HS-5 (cell line): ENCODE measurements at regions not wholly inside any gene's neighbourhood (a gene's known extent, or its start where the extent isn't known, plus 50 kb on each side); places are given as distances from the start of the nearest gene placed in this dataset.

Source experiments
- DNase-seq: peaks from one replicate; pipeline ENCODE4 v3.0.0-alpha.2; 2012; ENCODE audit warnings: low read depth

DNA sequence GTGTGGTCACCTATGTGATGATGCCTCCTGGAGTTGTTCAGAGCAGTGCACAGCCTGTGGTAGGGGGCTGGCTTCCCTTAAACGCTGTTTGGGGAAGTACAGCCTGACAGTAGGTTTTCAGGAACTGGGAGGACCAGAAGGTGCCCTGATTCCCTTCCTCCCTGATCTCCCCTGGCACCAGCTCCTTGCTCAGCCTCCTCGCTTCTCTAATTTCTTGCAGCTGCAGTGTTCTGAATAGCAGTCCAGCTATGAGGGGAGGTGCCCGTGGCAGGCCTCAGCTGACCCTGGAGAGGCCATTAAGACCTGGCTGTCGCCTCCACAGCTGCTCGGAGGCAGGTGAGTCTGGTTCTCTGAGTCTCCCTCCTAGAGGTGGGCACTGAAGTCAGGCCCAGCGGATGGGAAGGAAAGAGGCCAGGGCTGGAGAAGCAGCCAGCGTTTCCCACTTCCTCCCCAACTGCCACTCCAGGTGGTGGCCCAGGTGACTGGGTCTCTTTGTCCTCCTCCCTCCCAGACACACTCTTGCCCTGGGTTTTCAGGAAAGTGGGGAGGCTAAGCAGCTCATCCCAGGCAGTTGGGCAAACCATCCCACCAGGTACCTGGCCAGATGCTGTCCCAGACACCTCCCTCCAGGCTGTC is 52.0 kb upstream of the RPL11 start:
- no peak for DNase-seq

GRCh38 chr1:23638786-23639241 is 52.8 kb upstream of the RPL11 start:
- DNase-seq: no peak

GRCh38 chr1:23638188-23638619 is 53.4 kb upstream of the RPL11 start:
- DNase-seq: no peak

DNA sequence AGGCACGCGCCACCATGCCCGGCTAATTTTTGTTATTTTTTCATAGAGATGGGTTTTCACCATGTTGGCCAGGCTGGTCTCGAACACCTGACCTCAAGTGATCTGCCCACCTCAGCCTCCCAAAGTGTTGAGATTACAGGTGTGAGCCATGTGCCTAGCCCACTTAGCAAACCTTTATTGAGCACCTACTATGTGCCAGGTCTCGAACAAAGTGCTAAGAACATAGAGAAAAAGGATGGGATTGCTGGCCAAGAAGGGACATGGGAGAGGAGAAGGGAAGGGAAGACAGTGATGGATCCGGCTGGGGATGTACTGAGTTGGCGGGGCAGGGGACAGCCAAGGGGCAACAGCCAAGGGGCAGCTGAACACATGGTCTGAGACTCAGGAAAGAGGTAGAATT is 55.6 kb upstream of the RPL11 start:
- no peak for DNase-seq

- DNase-seq: peak; percentile 49
Measured at GRCh38 chr1:23634840-23635651, 56.6 kb upstream of the RPL11 start.

GRCh38 chr1:23634518-23634839 is 57.1 kb upstream of the RPL11 start:
- no peak for DNase-seq

DNA sequence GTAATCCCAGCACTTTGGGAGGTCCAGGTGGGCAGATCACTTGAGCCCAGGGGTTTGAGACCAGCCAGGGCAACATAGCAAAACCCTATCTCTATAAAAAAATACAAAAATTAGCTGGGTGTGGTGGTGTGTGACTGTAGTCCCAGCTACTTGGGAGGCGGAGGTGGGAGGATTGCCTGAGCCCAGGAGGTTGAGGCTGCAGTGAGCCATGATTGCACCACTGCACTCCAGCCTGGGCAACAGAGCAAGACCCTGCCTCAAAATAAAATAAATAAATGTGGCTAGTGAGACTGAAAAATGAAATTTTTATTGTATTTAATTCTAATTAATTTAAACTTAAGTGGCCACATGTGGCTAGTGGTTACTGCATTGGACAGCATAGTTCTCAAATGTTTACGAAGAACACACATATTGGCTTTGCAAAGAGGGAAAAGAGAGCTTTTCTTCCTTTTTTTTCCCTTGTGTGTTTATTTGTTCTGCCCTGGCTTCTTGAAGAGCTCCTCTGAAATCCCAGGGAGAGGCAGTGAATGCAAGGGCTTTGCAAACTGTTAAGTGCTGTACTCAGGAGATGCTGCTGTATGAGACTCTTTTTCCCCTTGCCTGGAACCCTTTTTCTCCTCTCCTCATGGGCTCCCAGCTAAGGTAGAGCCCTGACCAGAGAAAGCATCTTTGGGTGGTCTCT is 59.0 kb upstream of the RPL11 start:
- no peak for DNase-seq

DNA sequence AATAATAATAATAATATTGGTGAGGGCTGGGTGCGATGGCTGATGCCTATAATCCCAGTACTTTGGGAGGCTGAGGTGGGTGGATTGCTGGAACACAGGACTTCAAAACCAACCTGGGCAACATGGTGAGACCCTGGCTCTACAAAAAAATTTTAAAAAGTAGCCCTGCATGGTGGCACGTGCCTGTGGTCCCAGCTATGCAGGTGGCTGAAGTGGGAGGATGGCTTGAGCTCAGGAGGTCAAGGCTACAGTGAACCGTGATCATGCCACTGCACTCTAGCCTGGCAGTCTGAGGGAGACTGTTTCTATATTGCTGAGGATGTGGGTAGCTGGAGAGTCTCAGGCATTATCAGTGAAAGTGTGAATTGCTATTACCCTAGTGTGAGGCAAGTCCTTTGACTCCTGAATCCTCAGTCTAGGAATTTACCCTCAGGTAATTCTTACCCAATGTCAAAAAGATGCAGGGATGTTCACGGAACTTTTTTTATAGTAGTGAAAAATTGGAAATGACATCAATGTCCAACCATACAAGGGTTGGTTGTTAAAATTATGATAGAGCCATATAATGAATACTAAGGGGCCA is 61.8 kb upstream of the RPL11 start:
- DNase-seq: no peak

DNA sequence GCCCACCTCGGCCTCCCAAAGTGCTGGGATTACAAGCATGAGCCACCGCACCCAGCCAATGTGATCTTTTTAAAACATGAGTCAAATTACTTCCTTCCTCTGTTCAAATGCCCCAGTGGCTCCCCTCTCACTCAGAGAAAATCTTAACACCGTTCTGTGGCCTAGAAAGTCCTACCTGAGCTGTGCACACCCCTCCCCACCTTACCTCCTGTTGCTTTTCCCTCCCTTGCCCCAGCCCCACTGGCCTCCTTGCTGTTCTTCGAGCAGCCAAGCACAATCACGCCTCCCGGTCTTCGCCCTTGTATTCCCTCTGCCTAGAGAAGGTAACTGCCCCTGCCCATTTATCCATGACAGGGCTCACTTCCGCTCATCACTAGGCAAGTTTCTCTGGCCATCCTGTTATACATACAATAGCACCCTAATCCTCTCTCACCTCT is 62.6 kb upstream of the RPL11 start:
- no peak for DNase-seq

DNA sequence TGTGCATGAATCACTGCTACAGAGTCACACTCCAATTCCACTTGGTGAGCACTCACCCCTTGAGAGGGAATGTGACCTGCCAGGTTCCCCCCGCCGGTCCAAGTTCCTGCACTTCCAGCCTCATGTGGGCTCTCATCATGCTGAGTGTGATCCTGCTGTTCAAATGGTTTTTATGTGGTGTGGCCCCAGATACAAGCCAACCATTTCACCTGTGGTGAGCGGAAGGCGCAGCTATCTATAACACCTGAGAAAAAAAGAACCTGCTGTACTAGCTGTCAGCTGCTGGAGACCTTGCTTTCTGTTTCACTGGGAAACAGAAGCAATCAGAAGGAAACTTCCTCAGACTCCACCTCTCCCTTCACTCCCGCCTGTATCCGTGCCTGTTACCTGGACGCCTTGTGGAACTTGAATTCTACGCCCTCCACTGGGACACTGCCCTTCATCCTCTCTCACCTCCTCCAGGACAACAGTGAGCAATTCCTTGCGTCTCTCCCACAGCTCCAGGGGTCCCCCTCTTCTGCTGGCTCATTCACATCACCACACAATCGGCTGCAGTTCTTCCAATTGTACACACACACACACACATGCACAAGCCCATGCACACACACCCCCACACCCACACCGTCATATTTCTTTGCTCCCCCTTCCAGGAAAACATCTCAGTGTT is 64.4 kb upstream of the RPL11 start:
- DNase-seq: no peak

DNA sequence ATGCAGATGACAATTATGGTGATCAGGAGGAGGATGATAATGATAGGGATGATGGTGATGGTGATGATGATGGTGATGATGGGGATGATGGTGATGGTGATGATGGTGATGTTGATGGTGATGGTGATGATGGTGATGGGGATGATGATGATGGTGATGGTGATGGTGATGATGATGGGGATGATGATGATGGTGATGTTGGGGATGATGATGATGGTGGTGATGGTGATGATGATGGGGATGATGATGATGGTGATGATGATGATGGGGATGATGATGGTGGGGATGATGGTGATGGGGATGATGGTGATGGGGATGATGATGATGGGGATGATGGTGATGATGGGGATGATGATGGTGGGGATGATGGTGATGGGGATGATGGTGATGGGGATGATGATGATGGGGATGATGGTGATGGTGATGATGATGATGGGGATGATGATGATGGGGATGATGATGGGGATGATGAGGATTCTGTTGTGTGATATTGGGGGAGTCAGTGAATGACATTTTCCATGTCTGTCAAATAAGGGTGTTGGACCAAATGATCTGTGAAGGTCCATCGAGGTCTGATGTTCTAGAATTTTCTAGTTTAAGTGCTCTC is 65.6 kb upstream of the RPL11 start:
- no peak for DNase-seq

- no peak for DNase-seq
Measured at GRCh38 chr1:23625459-23625858, 66.1 kb upstream of the RPL11 start.

DNA sequence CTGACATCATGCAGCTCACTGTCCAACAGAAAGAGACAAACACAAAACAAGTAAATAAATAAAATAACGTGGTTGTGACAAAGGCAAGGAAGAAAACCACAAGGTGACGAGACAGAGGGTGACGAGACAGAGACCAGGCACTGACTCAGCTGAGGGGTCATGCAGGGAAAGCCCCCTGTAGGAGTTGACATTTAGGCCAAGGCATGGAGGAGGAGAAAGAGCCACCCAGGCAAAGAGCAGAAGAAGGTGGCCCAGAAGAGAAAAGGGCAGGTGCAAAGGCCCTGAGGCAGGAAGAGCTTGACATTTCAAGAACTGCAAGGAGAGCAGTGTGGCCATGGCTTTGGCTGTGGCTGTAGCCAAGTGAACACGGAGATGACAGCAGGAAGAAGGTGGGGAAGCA is 65.1 kb upstream of the ID3 start:
- DNase-seq: no peak

GRCh38 chr1:23622284-23622683 is 63.0 kb upstream of the ID3 start:
- DNase-seq: no peak

DNA sequence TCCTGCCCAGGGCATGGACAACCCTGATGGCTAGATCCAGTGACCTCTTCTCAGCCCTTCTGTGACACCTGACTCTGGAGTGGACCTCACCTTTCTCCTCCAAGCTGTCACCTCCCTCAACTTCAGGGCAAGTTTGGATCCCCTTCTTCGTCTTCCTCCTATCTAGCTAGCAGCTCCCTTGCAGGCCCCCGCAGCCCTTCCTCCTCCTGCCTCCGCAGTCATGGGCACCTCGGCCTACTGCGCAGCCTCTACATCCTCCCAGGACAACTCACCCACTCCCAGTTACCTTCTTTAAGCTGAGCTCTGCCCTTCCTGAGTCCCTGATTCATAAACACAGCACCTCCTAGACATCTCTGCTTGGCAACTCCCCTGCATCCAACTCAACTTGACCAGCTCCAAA is 61.3 kb upstream of the ID3 start:
- DNase-seq: no peak

DNA sequence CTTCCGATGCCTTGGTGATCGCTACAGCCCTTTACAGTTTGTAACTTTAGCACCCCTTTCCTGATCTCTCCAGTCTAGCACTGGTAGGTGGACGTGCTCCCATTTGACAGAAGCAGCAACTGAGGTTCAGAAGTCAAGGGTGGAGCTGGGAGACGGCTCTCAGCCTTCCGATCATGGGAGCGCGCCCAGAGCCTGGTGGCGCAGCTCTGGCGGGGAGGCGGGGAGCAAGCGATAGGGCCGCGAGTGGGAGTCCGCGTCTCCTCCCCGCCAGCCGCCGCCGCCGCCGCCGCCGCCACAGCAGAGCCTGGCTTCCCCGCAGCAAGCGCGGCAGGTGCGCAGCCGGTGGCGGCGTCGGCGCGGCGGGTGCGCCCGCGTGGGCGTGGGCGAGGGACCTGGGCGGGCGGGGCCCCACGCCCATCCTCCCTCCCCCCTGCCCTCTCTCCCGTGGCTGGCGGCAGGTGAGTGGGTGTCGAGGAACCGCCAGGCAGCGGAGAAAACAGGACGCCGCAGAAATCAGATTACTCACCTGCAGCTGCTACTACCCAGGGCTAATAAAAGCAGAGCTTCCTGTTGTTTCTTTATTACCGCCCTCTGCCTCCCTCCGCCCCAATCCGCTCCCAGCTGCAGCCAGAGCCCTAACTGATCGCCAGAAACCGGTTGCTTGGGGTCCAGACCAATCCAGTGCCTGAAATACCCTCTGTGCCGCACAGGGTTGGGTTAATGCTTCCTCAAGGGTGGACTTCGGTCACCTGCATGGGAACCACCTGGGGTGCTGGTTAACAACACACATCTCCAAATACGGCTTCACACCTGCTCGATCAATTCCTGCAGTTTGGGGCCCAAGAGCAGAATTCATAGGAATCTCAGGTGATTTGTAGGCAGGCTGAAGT is 60.2 kb upstream of the ID3 start:
- DNase-seq: no peak

GRCh38 chr1:23618586-23619083 is 59.3 kb upstream of the ID3 start:
- no peak for DNase-seq

- DNase-seq: no peak
Measured at GRCh38 chr1:23617084-23617521, 57.8 kb upstream of the ID3 start.

DNA sequence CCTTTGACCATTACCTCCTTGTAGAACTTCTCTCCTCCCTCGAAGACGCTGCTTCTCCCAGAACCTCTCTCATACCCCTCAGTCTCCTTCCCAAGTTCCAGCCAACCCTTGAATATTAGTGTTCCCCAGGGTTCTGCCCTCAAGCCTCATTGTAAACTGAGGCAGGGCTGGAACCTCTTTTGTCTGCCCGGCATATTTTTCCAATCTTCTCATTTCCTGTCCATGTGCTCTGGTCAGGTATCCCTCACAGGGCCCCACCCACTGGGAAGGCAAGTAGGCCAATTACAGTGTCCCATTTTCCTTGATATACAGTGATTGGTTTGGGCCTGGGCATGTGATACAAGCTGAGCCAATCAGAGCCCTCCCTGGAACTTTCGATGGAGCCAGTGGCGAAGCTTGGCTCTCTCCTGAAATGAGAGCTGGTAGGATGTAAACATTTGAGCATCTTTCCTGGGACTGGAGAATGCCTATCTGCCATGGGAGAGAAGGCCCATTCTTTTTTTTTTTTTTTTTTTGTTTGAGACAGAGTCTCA is 57.1 kb upstream of the ID3 start:
- DNase-seq: no peak

GRCh38 chr1:23615852-23616251 is 56.6 kb upstream of the ID3 start:
- DNase-seq: no peak
